ENCODE measurements at regions not wholly inside any gene's neighbourhood (a gene's known extent, or its start where the extent isn't known, plus 50 kb on each side); places are given as distances from the start of the nearest gene placed in this dataset.

DNA sequence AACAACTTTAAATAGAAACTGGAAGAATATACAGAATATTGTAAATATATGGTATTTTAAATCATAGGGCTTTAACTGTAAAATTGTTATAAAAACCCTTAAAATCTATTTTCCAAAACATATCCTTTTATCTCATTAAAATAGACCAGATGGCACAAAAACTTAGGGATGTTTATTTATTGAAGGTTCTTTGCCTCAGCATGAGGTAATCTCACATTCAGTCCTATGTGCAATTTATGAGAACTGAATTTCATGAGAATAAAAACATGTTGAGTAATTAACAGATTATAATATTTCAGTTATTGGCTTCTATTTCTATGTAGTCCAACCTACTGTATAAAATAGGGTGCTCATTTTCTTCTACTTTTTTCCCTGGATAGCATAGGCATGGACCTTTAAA lies 329.2 kb upstream of the PRR16 start:
- TF ChIP-seq EZH2 (IDR thresholded peaks at IDR 0.05; ENCODE audit: insufficient read depth, poor library complexity, severe bottlenecking) (no peak), EZH2phosphoT487 (IDR thresholded peaks at IDR 0.05; ENCODE audit: insufficient read depth, low read depth) (no peak)

All from GM23248 (cell line).